Suprapubic skin (tissue), 3 donors: ENCODE measurements at regions not wholly inside any gene's neighbourhood (a gene's known extent, or its start where the extent isn't known, plus 50 kb on each side); places are given as distances from the start of the nearest gene placed in this dataset.

Experiments used
- CTCF ChIP-seq, 2 donors: fragments of 200-600 bp in 1 of 2; fragments of 450-650 bp in 1 of 2; sonication (generic) in 1 of 2; IDR thresholded peaks; one replicate each; pipeline ENCODE4 v1.5.1; 2016 to 2019; ENCODE audit warnings: antibody characterized with exemption in 2 of 2, mild to moderate bottlenecking in 1 of 2, moderate library complexity in 1 of 2
- POLR2A ChIP-seq, 2 donors: fragments of 450-650 bp; IDR thresholded peaks; one replicate each; pipeline ENCODE4 v1.6.1; 2017; ENCODE audit warnings: antibody characterized with exemption in 2 of 2, mild to moderate bottlenecking in 2 of 2, moderate library complexity in 2 of 2

- TF ChIP-seq CTCF (IDR thresholded peaks at IDR 0.05): no peak
- no peak for TF ChIP-seq POLR2A (IDR thresholded peaks at IDR 0.05)
Measured at GRCh38 chr12:24055747-24056146, 106.3 kb upstream of the SOX5 start.
